NCI-H1436 (cell line): ENCODE measurements at regions not wholly inside any gene's neighbourhood (a gene's known extent, or its start where the extent isn't known, plus 50 kb on each side); places are given as distances from the start of the nearest gene placed in this dataset.

Experiments
- DNase-seq: peaks from one replicate; lab custom pipeline; 2025; lab: John Stamatoyannopoulos, UW

DNA sequence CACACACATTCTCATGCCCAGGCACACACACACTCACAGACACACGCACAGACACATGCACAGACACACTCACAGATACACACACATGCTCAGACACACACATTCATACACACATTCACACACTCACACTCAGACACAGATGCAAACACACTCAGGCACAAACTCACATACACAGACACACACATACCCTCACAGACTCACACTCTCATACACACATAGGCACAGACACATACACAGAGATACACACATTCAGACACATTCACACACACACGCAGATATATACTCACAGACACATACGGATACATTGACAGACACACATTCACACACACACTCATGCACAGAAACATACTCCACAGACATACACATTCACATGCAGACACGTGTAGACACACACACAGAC lies 89.6 kb downstream of the RBFOX3 start:
- DNase-seq: no peak

DNA sequence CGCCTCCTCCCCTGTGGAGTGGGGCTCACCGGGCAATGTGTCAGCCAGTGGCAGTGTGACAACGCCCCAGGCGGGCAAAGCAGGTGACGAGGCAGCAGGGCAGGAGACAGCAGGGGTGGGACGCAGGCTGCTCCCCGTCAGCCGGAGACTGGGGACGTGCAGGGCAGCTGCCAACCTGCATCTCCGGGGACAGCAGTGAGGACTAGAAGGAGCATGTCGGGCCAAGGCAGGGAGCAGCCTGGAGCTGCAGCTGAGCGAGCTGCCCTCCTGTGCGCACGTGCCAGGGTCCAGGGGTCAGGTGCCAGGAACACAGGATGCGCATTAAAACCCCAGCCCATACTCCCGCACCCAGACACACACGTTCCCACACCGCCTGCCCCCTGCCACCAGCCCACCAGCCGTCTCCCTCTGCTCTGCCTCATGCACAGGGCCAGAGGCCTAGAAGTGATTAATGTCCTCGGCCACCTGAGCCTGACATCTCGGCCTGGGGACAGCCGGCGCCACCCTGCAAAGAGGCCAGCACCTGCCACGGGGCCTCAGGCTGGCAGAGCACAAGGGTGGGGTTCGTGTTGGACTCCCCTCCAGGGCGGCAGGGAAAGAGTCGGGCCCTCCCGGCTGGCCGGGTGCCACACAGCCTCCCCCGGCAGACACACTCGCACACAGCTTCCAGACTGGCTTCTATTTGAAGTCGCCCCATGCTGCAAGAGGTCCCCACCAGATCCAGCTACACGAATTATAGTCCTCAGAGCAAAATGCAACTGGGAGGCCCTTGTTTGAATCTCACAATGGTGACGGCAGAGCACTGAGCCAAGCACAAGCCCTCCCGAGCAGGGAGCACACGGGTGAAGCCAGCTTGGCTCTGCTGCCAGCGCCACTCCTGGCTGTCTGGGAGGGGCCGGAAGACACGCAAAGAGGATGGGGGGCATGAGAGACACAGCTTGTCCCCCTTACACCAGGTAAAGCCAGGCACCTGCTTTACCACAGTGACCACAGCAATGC lies 90.4 kb downstream of the RBFOX3 start:
- no peak for DNase-seq

DNA sequence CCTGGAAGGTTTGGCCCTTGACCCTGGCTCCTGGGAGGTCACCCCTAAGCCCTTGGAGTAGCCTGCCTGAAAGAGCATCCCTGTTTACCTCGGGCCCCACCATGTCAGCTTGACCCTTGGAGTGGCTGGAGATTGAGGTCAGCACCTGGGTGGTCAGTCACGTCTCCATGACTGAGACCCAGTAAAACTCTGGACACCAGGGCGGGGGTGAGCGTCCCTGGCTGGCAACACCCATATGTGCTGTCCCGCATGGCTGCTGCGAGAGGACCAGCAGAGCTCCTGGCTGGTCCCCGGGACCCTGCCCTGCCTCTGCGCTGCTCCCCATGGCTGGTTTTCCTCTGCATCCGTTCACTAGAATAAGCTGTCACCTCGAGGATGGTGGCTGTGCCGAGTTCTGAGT lies 91.2 kb downstream of the RBFOX3 start:
- no peak for DNase-seq

- DNase-seq: no peak
Observed at GRCh38 chr17:79518585-79519523, 92.0 kb downstream of the RBFOX3 start.

DNA sequence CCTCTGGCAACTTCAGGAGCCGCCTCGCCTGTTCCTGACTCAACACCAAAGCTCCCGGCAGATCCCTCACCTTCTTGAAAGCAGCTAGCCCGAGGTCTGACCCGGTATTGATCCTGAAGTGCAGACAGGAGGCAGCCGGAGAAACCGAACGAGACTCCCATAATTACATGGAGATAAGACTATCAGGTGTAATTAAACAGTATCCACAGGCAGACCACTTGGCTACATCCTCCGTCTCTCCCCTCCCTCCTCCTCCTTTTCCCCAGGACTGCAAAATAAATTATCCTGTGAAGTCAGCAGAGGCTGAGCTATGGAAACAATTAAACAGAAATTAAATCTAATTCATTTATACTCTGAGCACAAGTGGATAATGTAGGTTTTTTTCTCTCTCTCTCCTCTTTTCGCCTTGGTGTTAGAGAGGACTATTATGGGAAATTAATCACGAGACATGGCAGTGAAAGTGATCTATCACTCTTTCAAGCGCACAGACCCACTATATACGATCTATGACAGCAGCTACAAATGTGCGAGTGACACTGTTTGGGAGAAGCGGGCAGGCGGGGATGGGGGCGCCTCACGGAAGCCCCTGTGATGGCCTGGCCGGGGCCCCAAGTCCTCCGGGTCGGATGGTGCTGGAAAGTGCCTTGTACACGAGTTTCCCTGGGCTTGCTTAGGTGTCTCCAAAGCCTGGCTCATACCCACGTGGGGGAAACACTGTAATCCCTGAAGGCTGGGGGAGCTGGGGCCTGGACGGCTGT lies 92.8 kb downstream of the RBFOX3 start:
- DNase-seq: no peak

DNA sequence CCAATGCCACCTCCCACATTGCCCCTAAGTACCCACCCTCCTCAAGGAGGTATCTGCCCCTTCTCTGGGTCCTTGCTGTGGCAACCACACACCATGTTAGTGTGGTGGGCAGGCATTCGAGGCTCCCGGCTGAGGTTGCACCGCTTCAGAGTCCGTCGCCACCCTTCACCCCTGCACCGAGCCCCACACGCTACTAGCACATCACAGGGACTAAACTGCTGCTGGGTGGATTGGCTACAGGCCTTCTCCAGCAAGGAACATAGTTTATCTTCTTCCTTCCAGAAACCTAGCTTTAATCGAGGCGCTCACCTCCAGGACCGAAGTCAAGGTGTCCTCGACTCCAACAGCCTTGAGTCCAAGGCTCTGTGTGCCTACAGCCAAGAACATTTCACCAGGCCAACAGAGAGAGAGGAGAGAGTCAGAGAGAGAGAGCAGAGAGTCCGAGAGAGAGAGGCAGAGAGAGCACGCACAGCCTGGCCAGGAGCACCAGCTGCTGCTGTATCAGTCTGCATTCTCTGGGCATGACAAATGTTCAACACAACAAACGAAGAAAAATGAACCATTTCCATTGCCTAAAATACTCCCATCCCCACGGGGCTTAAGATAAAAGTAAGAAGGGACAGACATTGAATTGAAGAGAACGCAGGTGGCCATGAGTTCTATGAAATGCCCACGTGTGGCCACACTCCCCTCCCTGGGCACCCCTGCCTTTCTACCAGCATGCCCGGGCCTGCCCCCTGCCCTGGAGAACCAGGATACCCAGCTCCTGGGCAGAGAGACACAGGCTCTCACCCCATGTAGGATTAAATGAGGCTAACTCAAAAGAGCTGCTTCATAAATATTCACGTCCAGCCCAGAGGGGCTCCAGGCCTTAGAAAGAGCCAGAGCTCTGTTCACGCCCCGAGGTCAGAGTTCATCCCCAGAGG lies 94.9 kb downstream of the RBFOX3 start:
- DNase-seq: no peak

GRCh38 chr17:79515110-79515509 lies 95.7 kb downstream of the RBFOX3 start:
- no peak for DNase-seq

DNA sequence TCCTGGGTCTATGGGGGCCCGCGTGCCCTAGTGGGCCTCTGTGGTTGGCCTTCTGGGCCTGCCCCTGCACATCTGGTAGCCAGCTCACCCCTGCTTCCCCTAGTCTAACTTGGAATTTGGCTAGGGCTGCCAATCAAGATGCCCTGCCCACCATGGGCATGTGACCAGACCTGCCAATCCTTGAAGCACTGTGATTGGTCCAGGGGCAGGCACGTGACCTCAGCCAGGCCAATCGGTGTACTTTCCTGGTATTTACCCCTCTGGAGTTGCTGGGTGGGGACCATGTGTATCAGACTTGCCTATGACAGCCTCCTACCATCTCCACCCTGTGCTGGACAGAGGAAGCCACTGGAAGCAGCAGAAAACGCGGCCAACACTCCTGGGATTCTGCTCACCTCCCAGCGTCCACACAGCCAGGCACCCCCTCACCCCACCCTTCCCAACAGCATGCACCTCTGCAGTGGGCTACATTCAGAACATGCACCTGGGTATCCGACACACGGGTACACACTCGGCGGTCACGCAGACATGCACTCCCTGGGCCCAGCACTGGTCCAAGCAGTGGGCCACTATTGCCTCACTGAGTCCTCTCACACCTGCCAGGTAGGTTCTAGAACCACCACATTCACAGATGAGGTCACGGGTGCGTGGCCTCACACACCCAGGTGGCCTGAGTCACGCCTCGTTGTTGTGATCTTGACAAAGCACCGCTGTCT lies 96.9 kb downstream of the RBFOX3 start:
- DNase-seq: no peak

- DNase-seq: no peak
Observed at GRCh38 chr17:79513206-79513605, 97.6 kb downstream of the RBFOX3 start.

GRCh38 chr17:79511471-79511870 lies 99.4 kb downstream of the RBFOX3 start:
- DNase-seq: no peak

DNA sequence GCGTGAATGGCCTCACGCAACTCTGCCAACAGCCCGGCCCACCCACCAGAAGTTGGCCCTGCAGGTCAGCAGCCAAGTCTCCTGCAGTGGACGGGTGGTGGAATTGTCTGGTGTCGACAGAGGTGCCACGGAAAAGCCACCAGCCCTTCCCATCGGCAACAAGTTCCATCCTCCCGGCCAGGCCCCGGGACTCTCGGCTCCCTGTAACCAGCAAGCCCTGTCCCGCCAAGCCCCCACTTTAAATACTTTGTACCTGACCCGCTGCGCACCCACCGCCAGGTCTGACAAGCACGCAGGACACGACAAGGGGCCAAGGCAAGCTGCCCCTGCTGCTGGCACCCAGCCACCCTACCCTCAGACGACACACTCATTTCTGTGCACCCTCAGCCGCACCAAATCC lies 100.8 kb downstream of the RBFOX3 start:
- DNase-seq: no peak

- no peak for DNase-seq
Observed at GRCh38 chr17:79509490-79509889, 101.4 kb downstream of the RBFOX3 start.

DNA sequence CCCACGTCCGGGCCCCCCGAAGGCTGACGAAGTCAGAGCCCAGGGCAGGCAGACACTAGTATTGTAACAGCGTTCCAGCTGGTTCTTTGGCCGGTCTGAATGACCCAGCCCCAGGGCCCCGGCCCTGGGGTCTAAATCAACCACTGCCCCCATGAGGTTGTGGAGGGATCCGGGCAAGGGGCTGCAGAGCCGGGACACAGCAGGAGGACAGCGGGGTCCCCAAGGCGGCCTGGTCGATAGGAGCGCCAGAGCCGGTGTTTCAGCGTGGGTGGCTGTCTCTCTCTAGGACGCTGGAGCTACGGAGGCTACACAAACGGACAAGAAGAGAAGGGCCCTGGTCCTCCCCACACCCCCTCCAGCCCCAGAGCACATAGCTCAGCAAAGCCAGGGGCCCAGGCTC lies 101.8 kb downstream of the RBFOX3 start:
- DNase-seq: no peak

DNA sequence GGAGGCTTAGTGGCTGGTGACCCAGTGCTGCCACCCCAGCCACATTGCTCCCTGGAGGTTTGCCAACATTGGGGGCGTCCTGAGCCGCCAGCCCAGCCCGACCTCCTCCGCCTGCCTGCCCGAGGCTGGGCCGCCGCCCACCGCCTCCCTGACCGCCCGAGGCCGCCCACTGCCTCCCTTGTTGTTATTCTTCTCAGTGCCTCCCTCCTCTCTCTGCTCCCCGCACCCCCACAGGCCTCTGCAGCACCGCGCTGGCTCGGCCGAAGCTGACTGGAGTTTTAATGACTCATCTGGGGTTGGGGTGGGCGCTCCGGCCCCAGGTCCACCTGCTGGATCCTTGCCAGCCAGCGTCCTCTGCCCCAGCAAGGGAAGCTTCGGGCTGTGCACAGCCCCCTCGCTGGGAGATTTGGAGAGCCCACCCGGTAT lies 102.5 kb downstream of the RBFOX3 start:
- no peak for DNase-seq

- DNase-seq: no peak
Observed at GRCh38 chr17:79506955-79507354, 103.9 kb downstream of the RBFOX3 start.

DNA sequence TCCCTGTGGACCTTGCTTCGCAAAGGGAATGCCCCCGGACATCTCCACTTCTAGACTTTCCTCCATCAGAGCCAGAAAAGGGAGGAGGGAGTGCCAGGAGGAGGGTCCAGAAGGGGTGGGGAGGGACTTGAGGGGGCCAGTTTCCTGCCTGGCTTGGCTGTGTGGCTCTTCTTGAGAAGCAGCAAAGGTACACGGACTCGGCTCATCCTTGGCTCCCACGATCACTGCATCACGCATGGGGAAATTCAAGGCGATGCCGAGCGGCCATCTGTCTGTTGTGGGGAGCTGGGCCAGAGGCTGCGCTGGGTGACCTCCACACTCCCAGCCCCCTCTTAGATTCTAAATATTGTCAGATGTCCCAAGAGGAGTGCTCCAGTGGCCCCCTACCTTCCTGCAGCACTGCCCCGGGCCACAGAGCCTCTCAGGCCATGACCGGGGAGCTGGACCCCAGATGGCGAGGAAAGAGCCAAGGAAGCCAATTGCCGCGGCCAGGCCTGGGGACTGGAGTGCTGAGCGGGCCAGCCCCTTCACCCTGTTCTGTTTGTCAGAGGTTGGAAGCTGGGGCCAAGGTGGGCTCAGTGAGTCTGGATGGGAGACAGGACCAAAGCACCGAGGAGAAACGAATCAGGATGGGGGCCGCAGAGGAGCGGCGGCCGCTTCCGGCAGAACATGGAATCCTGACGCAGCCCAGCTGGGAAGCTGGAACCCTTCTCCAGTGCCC lies 104.5 kb downstream of the RBFOX3 start:
- no peak for DNase-seq

GRCh38 chr17:79505199-79505598 lies 105.7 kb downstream of the RBFOX3 start:
- no peak for DNase-seq

GRCh38 chr17:79504181-79504605 lies 106.7 kb downstream of the RBFOX3 start:
- no peak for DNase-seq

DNA sequence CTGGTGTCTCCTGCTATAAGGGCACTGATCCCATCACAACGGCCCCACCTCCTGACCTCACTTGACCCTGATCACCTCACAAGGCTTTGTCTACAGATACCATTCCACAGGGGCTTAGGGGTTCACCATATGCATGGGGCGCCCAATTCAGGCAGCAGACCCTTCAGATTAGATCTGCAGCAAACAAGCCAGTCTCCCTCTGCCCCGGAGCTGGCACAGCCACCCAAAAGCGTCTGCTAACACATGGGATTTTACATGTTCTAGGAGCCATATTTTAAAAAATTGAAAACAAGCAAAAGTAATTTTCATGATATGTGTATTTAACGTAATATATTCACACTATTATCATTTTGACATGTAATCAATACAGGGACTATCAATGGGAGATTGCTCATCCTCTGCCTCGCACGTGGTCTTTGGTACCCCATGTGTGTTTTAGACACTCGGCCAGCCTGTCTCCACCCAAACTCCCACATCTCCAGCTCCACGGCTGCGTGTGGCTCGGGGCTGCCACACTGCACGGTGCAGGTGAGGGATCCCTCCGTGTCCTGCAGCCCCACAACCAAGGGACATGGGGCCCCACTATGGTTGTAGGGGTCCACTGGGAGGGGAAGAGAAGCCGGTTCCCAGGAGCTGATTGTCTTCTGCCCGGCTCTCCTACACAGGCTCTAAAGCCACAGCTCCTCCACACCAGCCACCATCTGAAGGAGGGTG lies 107.6 kb downstream of the RBFOX3 start:
- no peak for DNase-seq
